Neural cell (in vitro differentiated cells): ENCODE measurements at regions not wholly inside any gene's neighbourhood (a gene's known extent, or its start where the extent isn't known, plus 50 kb on each side); places are given as distances from the start of the nearest gene placed in this dataset.
"Not testable (repeated sequence)": the region's sequence is repeated elsewhere in the genome, so short reads cannot be mapped to it uniquely, and the experiment has no call there.

Experiments
- H2AFZ ChIP-seq: fragments of 200-600, 300-800 bp; sonication (generic), shearing (Covaris generic); 2 replicates; pipeline ENCODE4 v1.6.0; 2014; ENCODE audit warnings: low read depth, mild to moderate bottlenecking, antibody characterized with exemption, low read length, moderate library complexity
- H3F3A ChIP-seq: fragments of 200-600 bp; shearing (Covaris generic); 2 replicates; pipeline ENCODE4 v1.6.1; 2016; ENCODE audit warnings: mild to moderate bottlenecking, moderate library complexity, mixed read lengths, antibody characterized with exemption, low read length; ENCODE audit not compliant: insufficient read depth, poor library complexity, severe bottlenecking
- H3K27ac ChIP-seq: fragments of 200-600, 300-800 bp; sonication (generic), shearing (Covaris generic); 2 replicates; pipeline ENCODE4 v1.5.1; 2014; ENCODE audit warnings: mild to moderate bottlenecking, low read length, moderate library complexity
- H3K27me3 ChIP-seq: fragments of 300-800, 200-600 bp; sonication (generic), shearing (Covaris generic); 2 replicates; pipeline ENCODE4 v1.6.0; 2014; ENCODE audit warnings: mild to moderate bottlenecking, low read depth, low read length, moderate library complexity; ENCODE audit not compliant: insufficient read depth
- H3K36me3 ChIP-seq: fragments of 300-800, 200-600 bp; sonication (generic), shearing (Covaris generic); 2 replicates; pipeline ENCODE4 v1.5.1; 2014; ENCODE audit warnings: mild to moderate bottlenecking, antibody characterized with exemption, low read length, moderate library complexity; ENCODE audit not compliant: insufficient read depth
- H3K4me2 ChIP-seq: fragments of 300-800, 200-600 bp; sonication (generic), shearing (Covaris generic); 2 replicates; pipeline ENCODE4 v1.6.0; 2014; ENCODE audit warnings: mild to moderate bottlenecking, low read length
- H3K4me3 ChIP-seq: fragments of 300-800, 200-600 bp; sonication (generic), shearing (Covaris generic); 2 replicates; pipeline ENCODE4 v1.5.1; 2014; ENCODE audit warnings: mild to moderate bottlenecking, low read length, moderate library complexity
- H3K79me2 ChIP-seq: fragments of 200-600 bp; shearing (Covaris generic); replicated peaks from 2 replicates; pipeline ENCODE4 v1.6.0; 2014; ENCODE audit warnings: mild to moderate bottlenecking, low read length, moderate library complexity; ENCODE audit not compliant: insufficient read depth
- H3K9ac ChIP-seq: fragments of 300-800, 200-600 bp; sonication (generic), shearing (Covaris generic); 2 replicates; pipeline ENCODE4 v1.6.1; 2016; ENCODE audit warnings: mild to moderate bottlenecking, low read length, mixed read lengths
- H3K9me2 ChIP-seq: fragments of 200-600 bp; shearing (Covaris generic); 2 replicates; pipeline ENCODE4 v1.6.1; 2016; ENCODE audit warnings: mild to moderate bottlenecking, low read length, mixed read lengths; ENCODE audit not compliant: insufficient read depth
- H3K9me3 ChIP-seq: fragments of 200-600, 300-800 bp; sonication (generic), shearing (Covaris generic); 2 replicates; pipeline ENCODE4 v1.6.1; 2016; ENCODE audit warnings: mild to moderate bottlenecking, mixed run types, low read length, moderate library complexity, mixed read lengths
- H4K20me1 ChIP-seq: fragments of 200-600 bp; shearing (Covaris generic); 2 replicates; pipeline ENCODE4 v1.6.1; 2016; ENCODE audit warnings: mild to moderate bottlenecking, mixed run types; ENCODE audit not compliant: insufficient read depth
- CTCF ChIP-seq: fragments of 450-650 bp; IDR thresholded peaks from 2 replicates; pipeline ENCODE4 v1.5.1; 2014; ENCODE audit warnings: antibody characterized with exemption, mild to moderate bottlenecking, moderate library complexity; ENCODE audit not compliant: poor library complexity, severe bottlenecking
- EP300 ChIP-seq: fragments of 450-650 bp; conservative IDR thresholded peaks from 2 replicates; pipeline ENCODE4 v1.6.1; 2014; ENCODE audit warnings: antibody characterized with exemption, mild to moderate bottlenecking, moderate library complexity; ENCODE audit not compliant: poor library complexity, severe bottlenecking
- EZH2 ChIP-seq: fragments of 200-600, 300-800 bp; shearing (Covaris generic), sonication (generic); IDR thresholded peaks from 2 replicates; pipeline ENCODE4 v1.6.1; 2014; ENCODE audit warnings: antibody characterized with exemption, low read length, borderline replicate concordance, mild to moderate bottlenecking; ENCODE audit not compliant: insufficient read depth, poor library complexity, severe bottlenecking
- MXI1 ChIP-seq: fragments of 450-650 bp; conservative IDR thresholded peaks from 2 replicates; pipeline ENCODE4 v1.6.1; 2014; ENCODE audit warnings: antibody characterized with exemption, mild to moderate bottlenecking; ENCODE audit not compliant: poor library complexity, severe bottlenecking
- POLR2AphosphoS5 ChIP-seq: IDR thresholded peaks from 2 replicates; pipeline ENCODE4 v1.6.1; 2012
- RAD21 ChIP-seq: fragments of 450-650 bp; conservative IDR thresholded peaks from 2 replicates; pipeline ENCODE4 v1.6.1; 2014; ENCODE audit warnings: antibody characterized with exemption, mild to moderate bottlenecking, moderate library complexity
- REST ChIP-seq: IDR thresholded peaks from 2 replicates; pipeline ENCODE4 v1.6.1; 2012; ENCODE audit warnings: borderline replicate concordance
- SMC3 ChIP-seq: fragments of 450-650 bp; conservative IDR thresholded peaks from 2 replicates; pipeline ENCODE4 v1.6.1; 2014; ENCODE audit warnings: antibody characterized with exemption, mild to moderate bottlenecking, moderate library complexity; ENCODE audit not compliant: poor library complexity
- TAF1 ChIP-seq: IDR thresholded peaks from 2 replicates; pipeline ENCODE4 v1.6.1; 2012; ENCODE audit warnings: low read depth

DNA sequence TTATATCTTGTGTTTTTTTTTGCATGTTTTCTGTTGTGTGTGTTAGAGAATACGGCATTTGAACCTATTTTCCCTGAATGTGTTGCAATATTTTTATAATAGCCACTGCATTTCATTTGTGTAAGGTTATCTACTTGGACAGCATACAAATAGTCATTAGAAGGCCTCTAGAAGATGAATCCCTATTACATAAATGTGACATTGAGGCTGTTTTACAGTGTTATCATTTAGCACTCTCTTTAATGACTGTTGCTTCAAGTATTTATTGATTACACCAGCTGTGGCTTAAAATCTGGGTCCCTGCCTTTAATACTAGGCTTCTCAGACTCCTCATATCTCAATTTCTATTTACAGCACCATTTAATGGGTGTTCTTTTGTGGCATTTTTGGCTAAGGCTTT, 465.8 kb downstream of the FRK start:
- Histone ChIP-seq H3K4me2 (no peak overlapping the region), H3K79me2 (no peaks in the 10 kb centered on the region), H3K9me2 (no peaks in the 10 kb centered on the region), H3K27me3 (no peaks in the 10 kb centered on the region), H3K9ac (no peak overlapping the region), H4K20me1 (no peaks in the 10 kb centered on the region), H3K36me3 (no peaks in the 10 kb centered on the region), H3K27ac (no peak overlapping the region), H3K4me3 (no peak overlapping the region), H3K9me3 (no peaks in the 10 kb centered on the region), H2AFZ (no peak overlapping the region), H3F3A (no peaks in the 10 kb centered on the region)
- TF ChIP-seq CTCF (no peak), MXI1 (no peak), POLR2AphosphoS5 (no peak), TAF1 (no peak), RAD21 (no peak), EZH2 (no peak), REST (no peak), EP300 (no peak), SMC3 (no peak)

DNA sequence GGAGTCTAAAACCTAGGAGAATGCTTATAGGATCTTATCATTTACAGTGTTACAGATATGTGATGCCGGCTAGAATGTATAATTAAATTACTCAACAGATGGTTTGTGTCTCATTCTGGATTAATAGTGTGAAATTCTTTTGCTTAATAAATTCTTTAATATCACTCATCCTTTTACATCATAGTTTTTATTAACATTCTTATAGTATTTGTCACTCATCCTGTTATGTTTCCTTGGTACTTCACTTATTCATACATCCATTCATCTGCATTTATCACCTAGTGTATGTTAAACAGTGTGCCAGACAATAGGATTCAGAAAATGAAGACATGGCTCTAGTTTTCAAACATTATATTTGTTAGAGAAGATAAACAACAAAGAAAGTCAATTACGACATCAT, 468.7 kb downstream of the FRK start:
- no peaks in the 10 kb centered on the region for H3K27me3 ChIP-seq
- no peaks in the 10 kb centered on the region for H3K36me3 ChIP-seq
- no peaks in the 10 kb centered on the region for H3K9me3 ChIP-seq
- H3K9ac ChIP-seq, result no peak overlapping the region
- H3K27ac ChIP-seq, result no peak overlapping the region
- H2AFZ ChIP-seq, result no peak overlapping the region
- TF ChIP-seq SMC3 (no peak), POLR2AphosphoS5 (no peak), MXI1 (no peak), REST (no peak), CTCF (no peak), RAD21 (no peak), EP300 (no peak), EZH2 (no peak), TAF1 (no peak)
- no peak overlapping the region for H3K4me2 ChIP-seq
- H4K20me1 ChIP-seq, result no peaks in the 10 kb centered on the region
- H3K9me2 ChIP-seq, result no peaks in the 10 kb centered on the region
- no peaks in the 10 kb centered on the region for H3F3A ChIP-seq
- H3K4me3 ChIP-seq, result no peak overlapping the region
- no peaks in the 10 kb centered on the region for H3K79me2 ChIP-seq

GRCh38 chr6:115589072-115589471, 471.6 kb downstream of the FRK start:
- H3K4me2 ChIP-seq, H3K4me3 ChIP-seq, H3K27ac ChIP-seq, H3K36me3 ChIP-seq, H3K79me2 ChIP-seq, H3K27me3 ChIP-seq, H3K9me3 ChIP-seq, H3K9ac ChIP-seq, H3K9me2 ChIP-seq, H3F3A ChIP-seq, H4K20me1 ChIP-seq, H2AFZ ChIP-seq: not testable (repeated sequence)
